C4-2B (cell line): ENCODE measurements at regions not wholly inside any gene's neighbourhood (a gene's known extent, or its start where the extent isn't known, plus 50 kb on each side); places are given as distances from the start of the nearest gene placed in this dataset.

Source experiments
- ZFX ChIP-seq: fragments of 450-650 bp; IDR thresholded peaks from 2 replicates; pipeline ENCODE4 v1.6.1; 2017
- TF ChIP-seq, protein P1 (sequence below): fragments of 450-650 bp; conservative IDR thresholded peaks from 2 replicates; pipeline ENCODE4 v1.5.1; 2017; ENCODE audit warnings: mild to moderate bottlenecking

DNA sequence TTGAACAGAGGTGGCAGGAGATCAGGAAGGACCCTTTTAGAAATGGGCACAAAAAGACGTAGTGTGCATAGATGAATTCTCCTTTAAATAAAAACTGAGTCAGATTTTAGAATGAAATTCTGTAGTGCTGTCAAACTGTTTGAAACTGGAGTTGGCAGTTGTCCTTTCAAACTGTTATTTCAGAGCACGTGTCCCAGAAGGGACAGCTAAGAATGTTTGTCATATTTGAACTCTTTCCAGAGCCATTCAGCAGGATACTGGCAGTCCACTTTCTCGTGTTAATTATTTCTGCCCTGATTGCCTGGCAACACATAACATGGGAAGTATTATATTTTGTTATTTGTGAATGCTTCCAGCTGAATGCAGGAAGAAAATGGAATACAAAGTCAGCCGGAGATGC, 212.3 kb upstream of the DPYD start:
- TF ChIP-seq, protein P1, sequence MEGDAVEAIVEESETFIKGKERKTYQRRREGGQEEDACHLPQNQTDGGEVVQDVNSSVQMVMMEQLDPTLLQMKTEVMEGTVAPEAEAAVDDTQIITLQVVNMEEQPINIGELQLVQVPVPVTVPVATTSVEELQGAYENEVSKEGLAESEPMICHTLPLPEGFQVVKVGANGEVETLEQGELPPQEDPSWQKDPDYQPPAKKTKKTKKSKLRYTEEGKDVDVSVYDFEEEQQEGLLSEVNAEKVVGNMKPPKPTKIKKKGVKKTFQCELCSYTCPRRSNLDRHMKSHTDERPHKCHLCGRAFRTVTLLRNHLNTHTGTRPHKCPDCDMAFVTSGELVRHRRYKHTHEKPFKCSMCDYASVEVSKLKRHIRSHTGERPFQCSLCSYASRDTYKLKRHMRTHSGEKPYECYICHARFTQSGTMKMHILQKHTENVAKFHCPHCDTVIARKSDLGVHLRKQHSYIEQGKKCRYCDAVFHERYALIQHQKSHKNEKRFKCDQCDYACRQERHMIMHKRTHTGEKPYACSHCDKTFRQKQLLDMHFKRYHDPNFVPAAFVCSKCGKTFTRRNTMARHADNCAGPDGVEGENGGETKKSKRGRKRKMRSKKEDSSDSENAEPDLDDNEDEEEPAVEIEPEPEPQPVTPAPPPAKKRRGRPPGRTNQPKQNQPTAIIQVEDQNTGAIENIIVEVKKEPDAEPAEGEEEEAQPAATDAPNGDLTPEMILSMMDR, result no peak
- TF ChIP-seq ZFX, result no peak
